Aorta (tissue), 5 donors: ENCODE measurements at regions not wholly inside any gene's neighbourhood (a gene's known extent, or its start where the extent isn't known, plus 50 kb on each side); places are given as distances from the start of the nearest gene placed in this dataset.

Experiments used
- ATAC-seq: fragments of 200-7000 bp; cut with Tn5 transposase; one replicate; pipeline ENCODE4 v1.9.1; 2022; ENCODE audit warnings: moderate library complexity; ENCODE audit not compliant: low FRiP score
- DNase-seq, 2 donors: peaks; one replicate each; pipeline ENCODE4 v3.0.0-alpha.2; 2020
- H3K27ac ChIP-seq, 2 donors: one replicate each; pipeline ENCODE4 v1.5.1; 2013; ENCODE audit warnings: low read length in 2 of 2, mild to moderate bottlenecking in 2 of 2, moderate library complexity in 2 of 2, control low read depth in 1 of 2, inconsistent platforms in 1 of 2, low read depth in 1 of 2
- H3K27me3 ChIP-seq, 2 donors: one replicate each; pipeline ENCODE4 v1.6.1; 2013; ENCODE audit warnings: control low read depth in 1 of 2, low read length in 1 of 2, mild to moderate bottlenecking in 1 of 2, moderate library complexity in 1 of 2; ENCODE audit not compliant: insufficient read depth in 2 of 2, control insufficient read depth in 1 of 2
- H3K36me3 ChIP-seq, 2 donors: one replicate each; pipeline ENCODE4 v1.6.1; 2013; ENCODE audit warnings: control low read depth in 1 of 2, low read length in 1 of 2, mild to moderate bottlenecking in 1 of 2; ENCODE audit not compliant: insufficient read depth in 2 of 2, control insufficient read depth in 1 of 2
- H3K4me1 ChIP-seq, 2 donors: one replicate each; pipeline ENCODE4 v1.6.1; 2013; ENCODE audit warnings: low read length in 2 of 2, control low read depth in 1 of 2, mild to moderate bottlenecking in 1 of 2, moderate library complexity in 1 of 2; ENCODE audit not compliant: insufficient read depth in 2 of 2, control insufficient read depth in 1 of 2
- H3K4me3 ChIP-seq, 2 donors: one replicate each; pipeline ENCODE4 v1.5.1; 2013; ENCODE audit warnings: low read length in 2 of 2, control low read depth in 1 of 2, mild to moderate bottlenecking in 1 of 2
- H3K9me3 ChIP-seq: one replicate; pipeline ENCODE4 v1.6.1; 2013; ENCODE audit warnings: mild to moderate bottlenecking, low read length; ENCODE audit not compliant: control insufficient read depth
- WGBS, 2 donors: extraction: QIAGEN DNeasy Blood & Tissue Kit; methylation state at CpG; one replicate each; pipeline ENCODE4 v1.1.7; 2013; 5-methylcytosine and 5-hydroxymethylcytosine counted together
- intact Hi-C, 2 donors: fragments of 100-400 bp; cut with DNase I; formaldehyde crosslinking; loops; one replicate each; pipeline versions ENCODE4 v1.14.2 to v1.15.0; 2022
- donor health status: healthy with polysubstance abuse.
- donor health status: Bipolar disorder and iron deficiency.
- donor health status: DM: no; HTN: no; CAD: no.
- donor health status: DM: no; HTN: no; CAD: no.
- donor health status: DM: yes; HTN: yes; CAD: no.

DNA sequence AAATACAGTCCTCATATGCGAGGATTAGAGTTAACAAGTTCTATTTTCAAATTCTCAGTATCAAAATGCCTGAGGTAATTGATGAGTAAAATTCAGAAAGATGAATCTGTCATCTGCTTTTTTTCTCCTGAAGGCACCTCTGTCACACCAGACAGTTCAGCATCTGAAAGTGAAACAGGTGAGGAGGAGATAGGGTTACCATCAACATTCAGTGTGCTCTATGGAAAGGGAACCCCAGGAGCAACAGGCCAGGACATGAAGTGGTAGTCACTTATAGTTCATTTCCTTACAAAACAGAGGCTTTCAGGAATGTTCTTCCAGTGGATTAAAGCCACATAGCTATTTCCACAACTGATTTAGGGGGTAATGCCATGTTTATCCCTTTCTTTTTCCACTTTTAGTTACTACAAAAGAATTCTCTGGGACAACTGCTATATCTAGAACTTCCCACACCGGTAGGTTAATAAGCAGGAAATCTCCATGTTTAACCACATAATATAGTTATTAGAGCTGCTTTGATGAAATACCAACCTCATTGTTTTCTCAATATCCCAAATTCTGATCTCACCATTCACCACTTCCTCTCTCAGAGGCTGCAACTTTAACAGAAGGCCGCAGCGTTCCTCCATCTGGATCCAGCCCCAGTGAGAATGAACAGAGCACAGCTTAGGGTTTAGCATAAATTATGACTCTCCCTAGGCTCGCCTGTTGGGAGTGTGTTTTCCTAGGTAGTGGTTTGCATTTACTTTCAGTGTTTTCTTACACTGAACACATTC lies 177.0 kb upstream of the CNTN1 start:
- no peaks in the 10 kb centered on the region for H3K9me3 ChIP-seq
- no peaks in the 10 kb centered on the region for H3K36me3 ChIP-seq
- no peaks in the 10 kb centered on the region for H3K4me1 ChIP-seq
- intact Hi-C loops, result no loop called here
- no peaks in the 10 kb centered on the region for H3K27me3 ChIP-seq
- DNase-seq (no peak), ATAC-seq (no peak)
- no peak overlapping the region for H3K4me3 ChIP-seq
- 29% methylated on average over 5 of the region's 5 CpGs for WGBS, 2 donors
- no peak overlapping the region for H3K27ac ChIP-seq

DNA sequence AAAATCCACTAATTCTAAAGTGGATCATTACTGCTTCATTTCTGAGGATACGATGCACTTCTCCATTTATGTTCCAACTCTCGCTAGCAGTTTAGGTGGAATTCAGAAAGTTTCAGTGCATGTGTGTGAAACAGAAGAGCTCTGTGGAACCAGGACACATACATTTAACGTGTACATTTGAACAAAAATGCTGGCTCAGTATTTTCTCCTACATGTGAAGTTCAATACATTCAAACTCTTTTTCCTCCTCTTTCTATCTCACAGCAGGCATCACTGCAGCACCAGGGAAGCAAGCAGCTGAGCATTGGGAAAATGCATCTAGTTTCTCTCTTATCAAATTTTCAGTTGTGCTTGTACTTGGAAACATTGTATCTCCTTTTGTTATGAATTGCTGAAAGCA lies 169.4 kb upstream of the CNTN1 start:
- Histone ChIP-seq H3K27me3 (no peaks in the 10 kb centered on the region), H3K9me3 (no peaks in the 10 kb centered on the region), H3K4me1 (no peaks in the 10 kb centered on the region), H3K27ac (no peak overlapping the region), H3K36me3 (no peaks in the 10 kb centered on the region), H3K4me3 (no peak overlapping the region)
- intact Hi-C loops, result no loop called here
- whole genome bisulfite sequencing, 2 donors, result 88 to 93% methylated on average over 3 of the region's 3 CpGs
- DNase-seq (no peak), ATAC-seq (no peak)

GRCh38 chr12:40525054-40525453 lies 167.2 kb upstream of the CNTN1 start:
- Histone ChIP-seq H3K4me1 (no peaks in the 10 kb centered on the region), H3K36me3 (no peaks in the 10 kb centered on the region), H3K4me3 (no peak overlapping the region), H3K27ac (no peak overlapping the region), H3K27me3 (no peaks in the 10 kb centered on the region), H3K9me3 (no peaks in the 10 kb centered on the region)
- ATAC-seq (no peak), DNase-seq (no peak)
- 72 to 83% methylated on average over 3 of the region's 3 CpGs for WGBS, 2 donors
- intact Hi-C loops, result no loop called here

DNA sequence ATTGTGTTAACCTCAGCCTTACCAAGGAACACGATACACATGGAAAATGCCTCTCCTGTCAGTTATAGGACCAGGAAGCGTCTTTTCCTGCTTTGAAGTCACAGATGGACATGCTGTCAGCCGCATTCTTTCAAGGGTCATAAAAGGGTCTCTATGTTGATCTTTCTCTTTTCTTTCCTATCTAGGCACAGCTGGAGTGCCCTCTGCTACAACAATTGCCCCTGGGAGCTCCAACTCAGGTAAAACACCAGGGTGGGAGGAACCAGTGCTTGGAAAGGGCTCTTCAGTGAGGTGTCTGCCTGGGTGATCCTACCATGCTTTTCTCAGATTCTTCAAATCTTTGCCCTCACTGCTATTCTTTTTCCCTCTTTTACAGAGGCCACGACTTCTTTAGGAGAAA lies 157.4 kb upstream of the CNTN1 start:
- Histone ChIP-seq H3K4me1 (no peaks in the 10 kb centered on the region), H3K9me3 (peaks cover 2% of the 10 kb centered on the region), H3K36me3 (no peaks in the 10 kb centered on the region), H3K4me3 (no peak overlapping the region), H3K27me3 (no peaks in the 10 kb centered on the region), H3K27ac (no peak overlapping the region)
- WGBS, 2 donors, result 26 to 27% methylated on average over 4 of the region's 4 CpGs
- intact Hi-C loops, result no loop called here
- no peak for ATAC-seq
- DNase-seq, result no peak

- ATAC-seq (no peak), DNase-seq (no peak)
- no peaks in the 10 kb centered on the region for H3K27me3 ChIP-seq
- no peak overlapping the region for H3K27ac ChIP-seq
- H3K36me3 ChIP-seq, result no peaks in the 10 kb centered on the region
- 77 to 86% methylated on average over 1 of the region's 1 CpG for WGBS, 2 donors
- intact Hi-C loops, result no loop called here
- H3K4me1 ChIP-seq, result no peaks in the 10 kb centered on the region
- no peak overlapping the region for H3K4me3 ChIP-seq
- no peaks in the 10 kb centered on the region for H3K9me3 ChIP-seq
These were observed 140.8 kb upstream of the CNTN1 start for GRCh38 chr12:40551466-40551865.

DNA sequence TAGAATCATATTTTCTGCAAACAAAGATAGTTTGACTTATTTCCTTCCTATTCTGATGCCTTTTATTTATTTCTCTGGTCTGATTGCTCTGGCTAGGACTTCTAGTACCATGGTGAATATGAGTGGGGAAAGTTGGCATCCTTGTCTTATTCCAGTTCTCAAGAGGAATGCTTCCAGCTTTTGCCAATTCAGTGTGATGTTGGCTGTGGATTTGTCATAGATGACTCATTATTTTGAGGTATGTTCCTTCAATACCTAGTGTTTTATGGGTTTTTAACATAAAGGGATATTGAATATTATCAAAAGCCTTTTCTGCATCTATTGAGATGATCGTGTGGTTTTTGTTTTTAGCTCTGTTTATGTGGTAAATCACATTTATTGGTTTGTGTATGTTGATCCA lies 139.4 kb upstream of the CNTN1 start:
- H3K36me3 ChIP-seq, result no peaks in the 10 kb centered on the region
- no peaks in the 10 kb centered on the region for H3K4me1 ChIP-seq
- intact Hi-C loops, result no loop called here
- H3K4me3 ChIP-seq, result no peak overlapping the region
- no peaks in the 10 kb centered on the region for H3K9me3 ChIP-seq
- no peak for ATAC-seq
- H3K27me3 ChIP-seq, result no peaks in the 10 kb centered on the region
- DNase-seq, result no peak
- WGBS, 2 donors, result 25 to 88% methylated on average over 1 of the region's 1 CpG
- no peak overlapping the region for H3K27ac ChIP-seq

DNA sequence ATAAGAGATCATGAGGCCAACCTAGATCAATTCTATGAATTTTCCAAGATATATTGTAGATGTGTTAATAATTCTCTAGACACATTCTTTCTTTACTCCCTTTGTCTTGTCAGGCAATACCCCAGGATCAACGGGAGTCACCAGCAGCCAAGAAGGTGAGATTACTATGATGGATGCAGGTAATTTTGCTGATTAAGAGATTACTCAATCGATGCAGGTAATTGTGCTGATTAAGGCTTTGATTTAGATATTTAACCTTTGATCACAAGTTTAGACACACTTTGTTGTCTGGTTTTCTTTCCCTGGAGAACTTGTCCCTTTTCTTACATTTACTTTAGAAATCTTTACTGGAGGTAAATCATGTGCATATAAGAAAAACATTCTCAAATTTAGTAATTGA lies 134.3 kb upstream of the CNTN1 start:
- 80 to 86% methylated on average over 2 of the region's 2 CpGs for WGBS, 2 donors

GRCh38 chr12:40559865-40560264 lies 132.4 kb upstream of the CNTN1 start:
- Histone ChIP-seq H3K4me3 (no peak overlapping the region), H3K4me1 (no peaks in the 10 kb centered on the region), H3K9me3 (no peaks in the 10 kb centered on the region), H3K27me3 (no peaks in the 10 kb centered on the region), H3K27ac (no peak overlapping the region), H3K36me3 (no peaks in the 10 kb centered on the region)
- no peak for DNase-seq
- intact Hi-C loops, result no loop called here
- ATAC-seq, result no peak

More for the DNA sequence above, 134.3 kb upstream of the CNTN1 start:
- H3K4me1 ChIP-seq, result no peaks in the 10 kb centered on the region
- DNase-seq, result no peak
- intact Hi-C loops, result no loop called here
- H3K4me3 ChIP-seq, result no peak overlapping the region
- H3K27ac ChIP-seq, result no peak overlapping the region
- no peak for ATAC-seq
- no peaks in the 10 kb centered on the region for H3K27me3 ChIP-seq
- no peaks in the 10 kb centered on the region for H3K9me3 ChIP-seq
- H3K36me3 ChIP-seq, result no peaks in the 10 kb centered on the region

DNA sequence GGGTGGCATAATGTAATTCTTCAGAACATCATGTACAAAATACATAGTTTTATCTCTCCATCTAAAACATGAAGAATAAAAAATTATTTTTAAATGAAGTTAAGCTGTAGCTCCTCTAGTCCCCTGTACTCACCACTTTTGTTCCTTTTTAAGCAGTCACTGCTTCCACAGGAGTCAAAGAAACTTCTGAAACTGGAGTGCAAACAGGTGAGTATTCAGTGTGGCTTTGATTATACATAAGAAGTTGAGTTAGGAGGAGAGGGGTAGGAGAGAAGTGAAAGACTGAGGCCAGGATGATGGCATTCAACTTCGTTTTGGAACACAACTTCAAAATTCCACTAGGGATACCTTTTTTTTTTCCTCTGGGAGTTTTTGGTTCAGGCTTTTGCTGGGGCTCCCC lies 131.4 kb upstream of the CNTN1 start:
- intact Hi-C loops, result no loop called here
- Histone ChIP-seq H3K9me3 (no peaks in the 10 kb centered on the region), H3K4me3 (no peak overlapping the region), H3K27ac (no peak overlapping the region), H3K36me3 (no peaks in the 10 kb centered on the region), H3K4me1 (no peaks in the 10 kb centered on the region), H3K27me3 (no peaks in the 10 kb centered on the region)
- 14 to 19% methylated on average over 1 of the region's 1 CpG for WGBS, 2 donors
- DNase-seq (no peak), ATAC-seq (no peak)
